Pancreas (tissue), 10 donors: ENCODE measurements at regions not wholly inside any gene's neighbourhood (a gene's known extent, or its start where the extent isn't known, plus 50 kb on each side); places are given as distances from the start of the nearest gene placed in this dataset.

Source experiments
- ATAC-seq, 4 donors: fragments of 200-7000 bp; cut with Tn5 transposase; one replicate each; pipeline versions ENCODE4 v1.8.0 to v1.9.1; 2020; ENCODE audit warnings: mild to moderate bottlenecking in 4 of 4, moderate library complexity in 4 of 4
- DNase-seq, 6 donors: peaks; one replicate each; pipeline ENCODE4 v3.0.0-alpha.2; 2020
- FAIRE-seq: peaks from 2 replicates; lab custom pipeline; 2012; peaks lifted over from hg19 to GRCh38; lab: Jason Lieb, UNC
- H3K27ac ChIP-seq, 4 donors: fragments of 200-600 bp; sonication (generic); 1 replicate in 3 of 4; 2 replicates in 1 of 4; pipeline versions ENCODE4 v1.5.0 to v1.8.0; 2020
- H3K27me3 ChIP-seq, 4 donors: fragments of 200-600 bp; one replicate each; pipeline ENCODE4 v1.8.0; 2021
- H3K36me3 ChIP-seq, 3 donors: fragments of 200-600 bp; sonication (generic) in 1 of 3; one replicate each; pipeline versions ENCODE4 v1.5.0 to v1.8.0; 2020 to 2021
- H3K4me1 ChIP-seq, 3 donors: fragments of 200-600 bp; one replicate each; pipeline ENCODE4 v1.8.0; 2021
- H3K4me3 ChIP-seq, 4 donors: fragments of 200-600 bp; sonication (generic) in 2 of 4; one replicate each; pipeline versions ENCODE4 v1.5.0 to v1.8.0; 2020 to 2021
- H3K9me3 ChIP-seq, 4 donors: fragments of 200-600 bp; one replicate each; pipeline ENCODE4 v1.8.0; 2021
- WGBS, 2 donors: extraction: QIAGEN DNeasy Blood & Tissue Kit; methylation state at CpG; one replicate each; pipeline ENCODE4 v1.1.7; 2013; 5-methylcytosine and 5-hydroxymethylcytosine counted together
- intact Hi-C, 3 donors: fragments of 100-400 bp; cut with DNase I; formaldehyde crosslinking; loops; one replicate each; pipeline versions ENCODE4 v1.11.1 to v1.14.2; 2022
- TF ChIP-seq, protein P1 (sequence below), 4 donors: fragments of 200-600 bp; sonication (generic) in 3 of 4; IDR thresholded peaks; one replicate each; pipeline versions ENCODE4 v1.5.0 to v1.8.0; 2021; ENCODE audit warnings: antibody characterized with exemption in 4 of 4
- donor health status: healthy with polysubstance abuse.
- donor health status: DM: no; HTN: no; CAD: no; lungs with moderate emphysema.
- donor health status: DM: no; HTN: no; CAD: no.
- donor health status: control.
- donor health status: control.
- donor health status: Bipolar disorder and iron deficiency.
- donor health status: DM: yes; HTN: yes; CAD: no.
- donor health status: DM: no; HTN: no; CAD: no.
- donor health status: DM: no; HTN: no; CAD: no.
- donor health status: DM: yes; HTN: yes; CAD: no.

DNA sequence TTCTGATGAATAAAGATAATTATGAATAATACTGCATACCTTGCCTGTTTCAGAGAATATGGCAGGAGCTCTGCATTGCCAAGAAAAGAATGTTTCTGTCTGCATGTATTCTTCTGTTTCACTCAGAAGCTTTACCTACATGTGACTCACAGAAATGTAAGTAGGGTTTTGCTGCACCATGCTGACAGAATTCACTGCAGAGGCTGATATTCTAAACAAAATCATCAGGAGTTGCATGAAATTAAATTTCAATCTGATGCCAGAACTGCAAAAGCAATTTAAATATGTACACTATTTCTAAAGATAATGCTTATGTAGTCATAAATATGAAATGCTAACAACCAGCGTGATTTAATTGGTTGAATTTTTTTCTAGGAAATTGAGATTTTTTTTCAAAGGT is 332.8 kb upstream of the FSHR start:
- Histone ChIP-seq H3K4me1 (no peaks in the 10 kb centered on the region), H3K27me3 (no peaks in the 10 kb centered on the region), H3K9me3 (no peaks in the 10 kb centered on the region), H3K36me3 (no peaks in the 10 kb centered on the region), H3K27ac (no peak overlapping the region), H3K4me3 (no peak overlapping the region)
- 62 to 89% methylated on average over 1 of the region's 1 CpG for WGBS, 2 donors
- ATAC-seq (no peak), FAIRE-seq (no peak), DNase-seq (no peak)
- TF ChIP-seq, protein P1, sequence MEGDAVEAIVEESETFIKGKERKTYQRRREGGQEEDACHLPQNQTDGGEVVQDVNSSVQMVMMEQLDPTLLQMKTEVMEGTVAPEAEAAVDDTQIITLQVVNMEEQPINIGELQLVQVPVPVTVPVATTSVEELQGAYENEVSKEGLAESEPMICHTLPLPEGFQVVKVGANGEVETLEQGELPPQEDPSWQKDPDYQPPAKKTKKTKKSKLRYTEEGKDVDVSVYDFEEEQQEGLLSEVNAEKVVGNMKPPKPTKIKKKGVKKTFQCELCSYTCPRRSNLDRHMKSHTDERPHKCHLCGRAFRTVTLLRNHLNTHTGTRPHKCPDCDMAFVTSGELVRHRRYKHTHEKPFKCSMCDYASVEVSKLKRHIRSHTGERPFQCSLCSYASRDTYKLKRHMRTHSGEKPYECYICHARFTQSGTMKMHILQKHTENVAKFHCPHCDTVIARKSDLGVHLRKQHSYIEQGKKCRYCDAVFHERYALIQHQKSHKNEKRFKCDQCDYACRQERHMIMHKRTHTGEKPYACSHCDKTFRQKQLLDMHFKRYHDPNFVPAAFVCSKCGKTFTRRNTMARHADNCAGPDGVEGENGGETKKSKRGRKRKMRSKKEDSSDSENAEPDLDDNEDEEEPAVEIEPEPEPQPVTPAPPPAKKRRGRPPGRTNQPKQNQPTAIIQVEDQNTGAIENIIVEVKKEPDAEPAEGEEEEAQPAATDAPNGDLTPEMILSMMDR (IDR thresholded peaks at IDR 0.05): no peak
- intact Hi-C loops: no loop called here

DNA sequence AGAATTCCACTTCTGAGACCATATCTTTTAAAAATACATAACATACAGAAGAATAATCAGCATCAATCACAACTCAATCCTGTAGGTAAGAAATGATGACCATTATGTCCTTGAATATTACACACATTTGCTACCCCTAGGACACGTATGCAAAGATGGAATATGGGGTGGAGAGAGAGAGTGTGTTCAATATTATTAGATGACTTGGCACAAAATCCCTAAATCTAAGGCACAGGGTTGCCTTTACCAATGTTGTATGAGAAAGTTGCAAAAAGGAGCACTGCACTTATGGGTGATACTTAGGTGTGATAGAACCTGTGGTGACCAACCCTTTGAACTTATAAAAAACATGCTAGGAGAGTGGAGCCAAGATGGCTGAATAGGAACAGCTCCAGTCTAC is 326.2 kb upstream of the FSHR start:
- Histone ChIP-seq H3K27ac (no peak overlapping the region), H3K27me3 (no peaks in the 10 kb centered on the region), H3K36me3 (no peaks in the 10 kb centered on the region), H3K9me3 (no peaks in the 10 kb centered on the region), H3K4me3 (no peak overlapping the region), H3K4me1 (no peaks in the 10 kb centered on the region)
- no peak for DNase-seq
- intact Hi-C loops: no loop called here
- ATAC-seq: no peak
- WGBS, 2 donors: 14 to 56% methylated on average over 1 of the region's 1 CpG
- no peak for FAIRE-seq
- TF ChIP-seq, protein P1 (IDR thresholded peaks at IDR 0.05): no peak

DNA sequence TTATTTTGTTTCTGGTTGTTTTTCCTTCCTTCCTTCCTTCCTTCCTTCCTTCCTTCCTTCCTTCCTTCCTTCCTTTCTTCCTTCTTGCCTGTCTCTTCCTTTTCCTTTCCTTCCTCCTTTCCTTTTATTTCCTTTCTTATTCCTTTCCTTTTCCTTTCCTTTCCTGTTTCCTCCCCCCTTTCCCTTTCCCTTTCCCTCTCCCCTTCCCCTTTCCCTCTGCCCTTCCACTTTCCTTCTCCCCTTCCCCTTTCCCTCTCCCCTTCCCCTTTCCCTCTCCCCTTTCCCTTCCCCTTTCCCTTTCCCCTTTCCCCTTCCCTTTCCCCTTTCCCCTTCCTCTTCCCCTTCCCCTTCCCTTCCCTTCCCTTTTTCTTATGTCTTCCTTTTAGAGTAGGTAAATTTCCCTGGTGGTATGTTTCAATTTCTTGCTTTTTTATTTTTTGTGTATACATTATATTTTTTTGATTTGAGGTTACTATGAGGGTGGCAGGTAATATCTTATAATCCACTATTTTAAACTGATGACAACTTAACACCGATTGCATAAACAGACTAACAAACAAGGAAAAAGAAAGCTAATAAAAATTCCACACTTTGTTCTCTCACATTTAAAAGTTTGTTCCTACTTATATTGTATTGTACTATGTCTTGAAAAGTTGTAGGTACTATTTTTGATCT is 311.0 kb upstream of the FSHR start:
- TF ChIP-seq, protein P1 (IDR thresholded peaks at IDR 0.05): no peak
- H3K4me3 ChIP-seq: no peak overlapping the region
- H3K27ac ChIP-seq: no peak overlapping the region
- H3K9me3 ChIP-seq: no peaks in the 10 kb centered on the region
- no peak for DNase-seq
- FAIRE-seq: no peak
- ATAC-seq: no peak
- no peaks in the 10 kb centered on the region for H3K27me3 ChIP-seq
- no peaks in the 10 kb centered on the region for H3K36me3 ChIP-seq
- H3K4me1 ChIP-seq: no peaks in the 10 kb centered on the region
- WGBS, 2 donors: 44 to 53% methylated on average over 1 of the region's 1 CpG
- intact Hi-C loops: no loop called here

DNA sequence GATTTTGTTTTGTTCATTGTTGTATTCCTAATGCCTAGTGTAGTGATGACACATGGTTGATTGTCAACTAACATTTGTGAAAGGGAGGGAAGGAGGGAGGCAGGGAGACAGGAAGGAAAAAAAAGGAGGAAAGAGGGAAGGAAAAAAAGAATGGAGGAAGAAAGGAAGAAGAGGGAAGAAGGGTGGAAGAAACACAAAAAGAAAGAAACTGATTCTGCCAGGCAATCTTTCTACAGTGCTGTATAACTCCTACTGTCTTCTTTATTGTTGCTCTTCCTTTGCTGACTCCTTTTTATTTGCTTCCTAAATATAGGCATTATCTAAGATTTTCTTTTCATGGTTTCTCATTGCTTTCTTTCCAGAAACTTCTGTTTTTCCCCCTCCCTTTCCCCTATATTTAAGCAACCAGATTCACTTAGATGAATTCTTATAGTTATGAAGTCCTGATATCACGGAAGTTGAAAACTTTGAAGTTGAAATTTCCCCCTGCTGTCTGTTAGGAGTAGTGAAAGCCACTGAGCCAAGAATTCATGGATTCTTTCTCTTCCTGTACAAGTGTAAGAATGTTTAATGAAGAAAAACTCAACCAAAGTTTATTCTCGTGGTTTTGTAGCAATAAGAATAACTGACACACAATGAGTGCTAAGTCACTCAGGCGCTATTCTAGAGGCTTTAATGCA is 305.1 kb upstream of the FSHR start:
- H3K27me3 ChIP-seq: no peaks in the 10 kb centered on the region
- H3K9me3 ChIP-seq: no peaks in the 10 kb centered on the region
- H3K27ac ChIP-seq: no peak overlapping the region
- no peak for ATAC-seq
- TF ChIP-seq, protein P1 (IDR thresholded peaks at IDR 0.05): no peak
- intact Hi-C loops: no loop called here
- FAIRE-seq: no peak
- 50 to 62% methylated on average over 3 of the region's 3 CpGs for WGBS, 2 donors
- no peaks in the 10 kb centered on the region for H3K36me3 ChIP-seq
- H3K4me3 ChIP-seq: no peak overlapping the region
- DNase-seq: no peak
- H3K4me1 ChIP-seq: no peaks in the 10 kb centered on the region

DNA sequence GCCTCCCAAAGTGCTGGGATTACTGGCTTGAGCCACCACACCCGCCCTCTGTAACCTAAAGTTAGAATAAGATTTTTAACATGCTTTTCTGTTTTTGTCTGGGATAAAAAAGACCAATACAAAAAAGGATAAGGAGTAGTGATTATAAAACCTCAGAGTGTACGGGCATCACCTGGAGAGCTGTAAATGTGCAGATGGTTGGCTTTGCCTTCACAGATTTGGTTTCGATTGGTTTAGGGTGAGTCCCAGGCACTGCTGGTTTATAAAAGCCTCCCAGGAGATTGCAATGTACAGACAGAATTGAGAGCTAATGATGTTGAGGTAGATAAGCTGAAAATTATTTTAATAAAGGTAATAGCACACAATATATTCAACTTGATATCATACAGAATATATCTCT is 289.7 kb upstream of the FSHR start:
- Histone ChIP-seq H3K27ac (no peak overlapping the region), H3K4me1 (no peaks in the 10 kb centered on the region), H3K36me3 (no peaks in the 10 kb centered on the region), H3K4me3 (no peak overlapping the region), H3K27me3 (no peaks in the 10 kb centered on the region), H3K9me3 (peaks cover 0 to 2% (median 0%) of the 10 kb centered on the region in 4 donors)
- DNase-seq (no peak), ATAC-seq (no peak), FAIRE-seq (no peak)
- 54 to 57% methylated on average over 3 of the region's 3 CpGs for WGBS, 2 donors
- TF ChIP-seq, protein P1 (IDR thresholded peaks at IDR 0.05): no peak
- intact Hi-C loops: no loop called here
